Panc1 (cell line): ENCODE measurements at regions not wholly inside any gene's neighbourhood (a gene's known extent, or its start where the extent isn't known, plus 50 kb on each side); places are given as distances from the start of the nearest gene placed in this dataset.

Experiments
- CTCF ChIP-seq: fragments of 450-650 bp; IDR thresholded peaks from 2 replicates; pipeline ENCODE4 v1.5.1; 2017; ENCODE audit warnings: mild to moderate bottlenecking
- POLR2AphosphoS5 ChIP-seq: IDR thresholded peaks from 2 replicates; pipeline ENCODE4 v1.6.1; 2012; ENCODE audit warnings: mild to moderate bottlenecking, low read depth, low read length, moderate library complexity
- SIN3A ChIP-seq: IDR thresholded peaks from 2 replicates; pipeline ENCODE4 v1.6.1; 2012; ENCODE audit warnings: low read depth, mild to moderate bottlenecking, low read length, moderate library complexity, borderline replicate concordance; ENCODE audit not compliant: insufficient read depth
- TCF7L2 ChIP-seq: IDR thresholded peaks from 2 replicates; pipeline ENCODE4 v1.6.1; 2011; ENCODE audit warnings: mild to moderate bottlenecking, low read depth, low read length, inconsistent platforms
- TF ChIP-seq, protein P1 (sequence below), 2 experiments: IDR thresholded peaks; 2 replicates each; pipeline ENCODE4 v1.6.1; 2011 to 2012; ENCODE audit warnings: low read depth in 2 of 2, control low read depth in 1 of 2, low read length in 1 of 2, mild to moderate bottlenecking in 1 of 2, moderate library complexity in 1 of 2; ENCODE audit not compliant: insufficient read depth in 1 of 2

- no peak for TF ChIP-seq CTCF
- TF ChIP-seq TCF7L2, result no peak
- TF ChIP-seq POLR2AphosphoS5, result no peak
- TF ChIP-seq, protein P1, sequence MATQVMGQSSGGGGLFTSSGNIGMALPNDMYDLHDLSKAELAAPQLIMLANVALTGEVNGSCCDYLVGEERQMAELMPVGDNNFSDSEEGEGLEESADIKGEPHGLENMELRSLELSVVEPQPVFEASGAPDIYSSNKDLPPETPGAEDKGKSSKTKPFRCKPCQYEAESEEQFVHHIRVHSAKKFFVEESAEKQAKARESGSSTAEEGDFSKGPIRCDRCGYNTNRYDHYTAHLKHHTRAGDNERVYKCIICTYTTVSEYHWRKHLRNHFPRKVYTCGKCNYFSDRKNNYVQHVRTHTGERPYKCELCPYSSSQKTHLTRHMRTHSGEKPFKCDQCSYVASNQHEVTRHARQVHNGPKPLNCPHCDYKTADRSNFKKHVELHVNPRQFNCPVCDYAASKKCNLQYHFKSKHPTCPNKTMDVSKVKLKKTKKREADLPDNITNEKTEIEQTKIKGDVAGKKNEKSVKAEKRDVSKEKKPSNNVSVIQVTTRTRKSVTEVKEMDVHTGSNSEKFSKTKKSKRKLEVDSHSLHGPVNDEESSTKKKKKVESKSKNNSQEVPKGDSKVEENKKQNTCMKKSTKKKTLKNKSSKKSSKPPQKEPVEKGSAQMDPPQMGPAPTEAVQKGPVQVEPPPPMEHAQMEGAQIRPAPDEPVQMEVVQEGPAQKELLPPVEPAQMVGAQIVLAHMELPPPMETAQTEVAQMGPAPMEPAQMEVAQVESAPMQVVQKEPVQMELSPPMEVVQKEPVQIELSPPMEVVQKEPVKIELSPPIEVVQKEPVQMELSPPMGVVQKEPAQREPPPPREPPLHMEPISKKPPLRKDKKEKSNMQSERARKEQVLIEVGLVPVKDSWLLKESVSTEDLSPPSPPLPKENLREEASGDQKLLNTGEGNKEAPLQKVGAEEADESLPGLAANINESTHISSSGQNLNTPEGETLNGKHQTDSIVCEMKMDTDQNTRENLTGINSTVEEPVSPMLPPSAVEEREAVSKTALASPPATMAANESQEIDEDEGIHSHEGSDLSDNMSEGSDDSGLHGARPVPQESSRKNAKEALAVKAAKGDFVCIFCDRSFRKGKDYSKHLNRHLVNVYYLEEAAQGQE (IDR thresholded peaks at IDR 0.05; ENCODE audit: insufficient read depth in 1 of 2, low read depth in 2 of 2, low read length in 1 of 2), result no peak
- TF ChIP-seq SIN3A, result no peak
Measured at GRCh38 chr6:138671351-138671750, 102.2 kb upstream of the CCDC28A start.
